ENCODE measurements at regions not wholly inside any gene's neighbourhood (a gene's known extent, or its start where the extent isn't known, plus 50 kb on each side); places are given as distances from the start of the nearest gene placed in this dataset.

DNA sequence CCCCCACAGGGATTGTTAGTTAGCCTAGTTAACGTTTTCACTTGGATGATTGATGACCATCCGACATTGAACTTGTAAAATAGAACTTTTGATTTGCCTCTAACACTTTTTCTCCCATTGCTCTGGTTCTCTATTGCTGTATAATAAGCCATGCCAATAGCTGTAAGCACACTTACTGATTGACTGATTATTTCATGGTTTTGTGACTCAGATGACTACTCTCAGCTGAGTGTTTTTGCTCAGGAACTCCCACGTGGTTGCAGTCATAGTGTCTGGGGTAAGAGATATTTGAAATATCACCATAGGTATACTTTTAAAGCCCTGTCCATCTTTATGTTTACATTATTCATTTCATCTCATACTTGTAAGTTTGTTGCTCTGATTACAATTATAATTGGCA lies 1285.5 kb downstream of the STIM2 start:
- TF ChIP-seq, protein P1, sequence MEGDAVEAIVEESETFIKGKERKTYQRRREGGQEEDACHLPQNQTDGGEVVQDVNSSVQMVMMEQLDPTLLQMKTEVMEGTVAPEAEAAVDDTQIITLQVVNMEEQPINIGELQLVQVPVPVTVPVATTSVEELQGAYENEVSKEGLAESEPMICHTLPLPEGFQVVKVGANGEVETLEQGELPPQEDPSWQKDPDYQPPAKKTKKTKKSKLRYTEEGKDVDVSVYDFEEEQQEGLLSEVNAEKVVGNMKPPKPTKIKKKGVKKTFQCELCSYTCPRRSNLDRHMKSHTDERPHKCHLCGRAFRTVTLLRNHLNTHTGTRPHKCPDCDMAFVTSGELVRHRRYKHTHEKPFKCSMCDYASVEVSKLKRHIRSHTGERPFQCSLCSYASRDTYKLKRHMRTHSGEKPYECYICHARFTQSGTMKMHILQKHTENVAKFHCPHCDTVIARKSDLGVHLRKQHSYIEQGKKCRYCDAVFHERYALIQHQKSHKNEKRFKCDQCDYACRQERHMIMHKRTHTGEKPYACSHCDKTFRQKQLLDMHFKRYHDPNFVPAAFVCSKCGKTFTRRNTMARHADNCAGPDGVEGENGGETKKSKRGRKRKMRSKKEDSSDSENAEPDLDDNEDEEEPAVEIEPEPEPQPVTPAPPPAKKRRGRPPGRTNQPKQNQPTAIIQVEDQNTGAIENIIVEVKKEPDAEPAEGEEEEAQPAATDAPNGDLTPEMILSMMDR (IDR thresholded peaks at IDR 0.05), result no peak
- no peak for TF ChIP-seq EP300 (IDR thresholded peaks at IDR 0.05)
